ENCODE measurements at regions not wholly inside any gene's neighbourhood (a gene's known extent, or its start where the extent isn't known, plus 50 kb on each side); places are given as distances from the start of the nearest gene placed in this dataset.

- no peak for TF ChIP-seq CTCF (IDR thresholded peaks at IDR 0.05)
- no peak for TF ChIP-seq POLR2A (IDR thresholded peaks at IDR 0.05)
Observed at GRCh38 chr17:71769850-71770249, 351.0 kb upstream of the SOX9 start.

Data from Peyer's patch (tissue), 4 donors.